BLaER1 treated with 17β-estradiol and CSF1 and Interleukin-3, amounts not matched to agents 10 nM and 100 nM (cell line): ENCODE measurements at regions not wholly inside any gene's neighbourhood (a gene's known extent, or its start where the extent isn't known, plus 50 kb on each side); places are given as distances from the start of the nearest gene placed in this dataset.

ENCODE experiments used
- H3K27ac ChIP-seq, 11 experiments: shearing (Covaris generic); formaldehyde crosslinking; 2 replicates each; pipeline ENCODE4 v1.8.1; 2022
- H3K27me3 ChIP-seq, 11 experiments: shearing (Covaris generic); formaldehyde crosslinking; 2 replicates each; pipeline ENCODE4 v1.8.1; 2022
- H3K36me3 ChIP-seq, 11 experiments: shearing (Covaris generic); formaldehyde crosslinking; 2 replicates each; pipeline ENCODE4 v1.8.1; 2022
- H3K4me1 ChIP-seq, 10 experiments: shearing (Covaris generic); formaldehyde crosslinking; 2 replicates each; pipeline ENCODE4 v1.8.1; 2022
- H3K4me2 ChIP-seq, 11 experiments: shearing (Covaris generic); formaldehyde crosslinking; 2 replicates each; pipeline ENCODE4 v1.8.1; 2022
- H3K4me3 ChIP-seq, 10 experiments: shearing (Covaris generic); formaldehyde crosslinking; 2 replicates each; pipeline ENCODE4 v1.8.1; 2022
- H3K9ac ChIP-seq, 11 experiments: shearing (Covaris generic); formaldehyde crosslinking; 2 replicates each; pipeline ENCODE4 v1.8.1; 2022
- H3K9me3 ChIP-seq, 11 experiments: shearing (Covaris generic); formaldehyde crosslinking; replicated peaks in 1 of 11; 2 replicates each; pipeline ENCODE4 v1.8.1; 2022
- H4K20me1 ChIP-seq, 11 experiments: shearing (Covaris generic); formaldehyde crosslinking; 2 replicates each; pipeline ENCODE4 v1.8.1; 2022
- Cebpa-rat ChIP-seq, 11 experiments: shearing (Covaris generic); IDR thresholded peaks; 2 replicates each; pipeline ENCODE4 v1.8.1; 2022

DNA sequence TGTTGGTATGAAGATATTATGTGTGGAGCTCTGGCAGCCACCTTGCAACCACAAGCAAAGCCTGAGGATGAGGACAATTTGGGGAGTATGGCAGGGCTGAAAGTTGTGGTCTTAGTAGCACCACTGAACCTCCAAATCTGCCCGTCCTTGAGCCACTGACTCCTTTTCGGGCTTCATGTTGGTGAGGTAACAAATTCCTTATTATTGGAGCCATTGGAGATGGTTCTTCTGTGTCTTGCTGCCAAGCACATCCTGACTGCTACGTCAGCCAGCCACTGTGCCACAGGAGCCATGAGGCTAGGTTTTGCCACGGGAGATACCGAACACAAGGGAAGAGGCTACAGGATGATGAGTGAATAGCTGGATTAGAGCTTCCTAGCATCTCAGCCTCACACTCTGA, 201.6 kb downstream of the BMP7 start:
- Histone ChIP-seq H3K9ac (no peak overlapping the region), H4K20me1 (no peaks in the 10 kb centered on the region), H3K36me3 (no peaks in the 10 kb centered on the region), H3K27ac (no peak overlapping the region), H3K4me2 (no peak overlapping the region), H3K4me3 (no peak overlapping the region), H3K9me3 (no peaks in the 10 kb centered on the region), H3K27me3 (peaks cover 0 to 6% (median 0%) of the 10 kb centered on the region in 11 experiments; a peak in 5 of 22 replicates), H3K4me1 (peaks cover 0 to 4% (median 0%) of the 10 kb centered on the region in 10 experiments; a peak in 2 of 20 replicates)
- TF ChIP-seq Cebpa-rat (IDR thresholded peaks at IDR 0.05) = no peak

DNA sequence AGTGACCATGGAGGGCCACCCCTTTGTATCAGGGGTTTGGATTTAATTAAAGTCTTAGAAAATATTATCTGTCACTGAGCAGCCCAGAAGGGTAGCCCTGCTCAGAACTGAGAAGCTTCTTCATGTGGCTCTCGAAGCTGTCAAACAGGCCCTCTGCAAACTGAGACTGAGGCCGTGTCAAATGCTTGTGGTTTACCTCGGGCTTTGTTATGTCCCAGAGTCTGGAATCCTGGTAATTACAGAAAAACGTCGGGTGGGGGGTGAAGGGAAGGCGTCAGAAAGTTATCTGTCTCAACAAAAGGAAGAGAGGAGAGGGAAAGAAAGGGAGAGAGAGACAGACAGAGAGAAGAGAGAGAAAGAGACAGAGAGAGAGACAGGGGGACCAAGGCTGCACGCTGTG, 200.8 kb downstream of the BMP7 start:
- Histone ChIP-seq H3K4me3 (no peak overlapping the region), H3K4me1 (peaks cover 0 to 4% (median 0%) of the 10 kb centered on the region in 10 experiments; a peak in 1 of 20 replicates), H3K9me3 (no peaks in the 10 kb centered on the region), H3K4me2 (no peak overlapping the region), H3K9ac (no peak overlapping the region), H3K36me3 (no peaks in the 10 kb centered on the region), H3K27ac (no peak overlapping the region), H4K20me1 (no peaks in the 10 kb centered on the region), H3K27me3 (peaks cover 2 to 10% (median 6%) of the 10 kb centered on the region in 11 experiments; a peak in 21 of 22 replicates)
- TF ChIP-seq Cebpa-rat (IDR thresholded peaks at IDR 0.05) = no peak

DNA sequence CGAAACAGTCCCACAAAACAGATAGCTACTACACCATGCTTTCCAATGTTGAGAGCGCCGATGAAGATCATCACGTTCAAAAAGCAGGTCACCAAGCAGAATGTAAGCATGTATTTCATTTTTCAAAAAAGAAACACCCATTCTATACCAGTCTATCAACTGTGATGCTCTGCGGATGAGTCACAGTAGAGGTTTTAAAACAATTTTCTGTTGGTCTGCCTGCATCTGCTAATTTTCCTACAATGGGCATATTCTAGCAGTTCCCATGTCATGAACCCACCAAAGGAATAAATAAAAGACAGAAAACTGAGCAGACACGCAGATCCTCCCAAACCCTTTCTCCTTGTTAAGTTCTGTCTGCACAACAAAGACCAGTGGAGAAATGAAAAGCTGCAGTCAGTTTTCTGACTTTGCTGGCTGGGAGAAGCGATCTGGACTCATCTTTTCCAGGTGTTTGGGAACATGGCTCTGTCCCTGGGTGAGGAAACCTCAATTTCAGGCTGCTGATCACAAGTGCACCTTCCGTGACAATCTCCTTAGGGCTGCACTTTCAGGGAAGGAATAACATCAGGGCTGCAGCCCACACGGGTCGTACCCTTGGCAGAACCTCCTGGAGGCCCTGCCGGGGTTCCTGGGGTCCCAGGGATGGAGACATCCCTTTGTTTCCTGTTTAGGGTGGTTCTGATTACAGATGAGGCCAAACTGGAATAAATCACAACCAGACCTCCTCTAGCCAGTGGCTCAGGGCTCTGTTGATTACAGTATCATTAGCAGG, 200.1 kb downstream of the BMP7 start:
- Histone ChIP-seq H3K4me3 (no peak overlapping the region), H3K9me3 (no peaks in the 10 kb centered on the region), H3K27ac (no peak overlapping the region), H4K20me1 (no peaks in the 10 kb centered on the region), H3K4me1 (0 out of 20 replicates have a peak, but pooled peaks cover 0 to 4% (median 0%) of the 10 kb centered on the region in 10 experiments), H3K27me3 (peaks cover 8 to 17% (median 13%) of the 10 kb centered on the region in 11 experiments), H3K9ac (no peak overlapping the region), H3K36me3 (no peaks in the 10 kb centered on the region), H3K4me2 (no peak overlapping the region)
- no peak for TF ChIP-seq Cebpa-rat (IDR thresholded peaks at IDR 0.05)

GRCh38 chr20:57069442-57069841, 197.0 kb downstream of the BMP7 start:
- TF ChIP-seq Cebpa-rat (IDR thresholded peaks at IDR 0.05) = no peak
- H3K27ac ChIP-seq = no peak overlapping the region
- H3K4me2 ChIP-seq = no peak overlapping the region
- H3K36me3 ChIP-seq = no peaks in the 10 kb centered on the region
- H3K9me3 ChIP-seq = no peaks in the 10 kb centered on the region
- no peak overlapping the region for H3K4me3 ChIP-seq
- 0 out of 20 replicates have a peak, but pooled peaks cover 0 to 4% (median 0%) of the 10 kb centered on the region in 10 experiments for H3K4me1 ChIP-seq
- H4K20me1 ChIP-seq = no peaks in the 10 kb centered on the region; a peak in 1 of 22 replicates
- peaks cover 20 to 34% (median 25%) of the 10 kb centered on the region in 11 experiments for H3K27me3 ChIP-seq
- H3K9ac ChIP-seq = no peak overlapping the region

GRCh38 chr20:57070296-57070695, 196.1 kb downstream of the BMP7 start:
- Histone ChIP-seq H3K27me3 (peaks cover 20 to 34% (median 25%) of the 10 kb centered on the region in 11 experiments), H3K9me3 (peaks cover 0 to 6% (median 0%) of the 10 kb centered on the region in 11 experiments; a peak in 4 of 22 replicates), H3K36me3 (no peaks in the 10 kb centered on the region)

DNA sequence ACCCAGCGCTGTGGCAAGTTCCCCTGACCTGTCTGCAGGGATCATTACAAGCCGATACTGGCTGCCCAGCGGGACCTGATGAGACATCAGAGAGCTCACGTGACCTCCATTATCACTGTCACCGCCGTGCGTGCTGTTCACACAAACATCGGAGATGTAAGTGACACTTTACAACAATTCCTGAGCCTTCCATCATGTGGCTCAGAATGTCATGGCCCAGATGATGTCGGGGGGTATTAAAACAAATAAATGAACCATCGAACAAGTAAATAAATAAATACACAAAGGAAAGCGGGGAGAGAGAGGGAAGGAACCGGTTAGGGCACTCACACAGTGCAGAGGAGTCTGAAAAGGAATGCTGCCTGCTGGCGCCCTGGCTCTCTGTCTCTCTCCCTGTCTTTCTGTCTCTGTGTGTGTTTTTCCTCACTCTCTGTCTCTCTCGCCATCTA, 195.1 kb downstream of the BMP7 start:
- Histone ChIP-seq H4K20me1 (no peaks in the 10 kb centered on the region; a peak in 1 of 22 replicates), H3K9me3 (peaks cover 5 to 16% (median 9%) of the 10 kb centered on the region in 11 experiments; a peak in 16 of 22 replicates), H3K36me3 (no peaks in the 10 kb centered on the region), H3K27ac (no peak overlapping the region), H3K4me3 (no peak overlapping the region), H3K27me3 (peaks cover 20 to 34% (median 25%) of the 10 kb centered on the region in 11 experiments), H3K4me2 (no peak overlapping the region), H3K9ac (no peak overlapping the region), H3K4me1 (0 out of 20 replicates have a peak, but pooled peaks cover 0 to 4% (median 0%) of the 10 kb centered on the region in 10 experiments)
- TF ChIP-seq Cebpa-rat (IDR thresholded peaks at IDR 0.05) = no peak

More at GRCh38 chr20:57070296-57070695, 196.1 kb downstream of the BMP7 start:
- 0 out of 20 replicates have a peak, but pooled peaks cover 0 to 4% (median 0%) of the 10 kb centered on the region in 10 experiments for H3K4me1 ChIP-seq
- no peaks in the 10 kb centered on the region; a peak in 1 of 22 replicates for H4K20me1 ChIP-seq
- no peak for TF ChIP-seq Cebpa-rat (IDR thresholded peaks at IDR 0.05)
- no peak overlapping the region for H3K27ac ChIP-seq
- H3K4me2 ChIP-seq = no peak overlapping the region
- H3K4me3 ChIP-seq = no peak overlapping the region
- H3K9ac ChIP-seq = no peak overlapping the region

- no peak for TF ChIP-seq Cebpa-rat (IDR thresholded peaks at IDR 0.05)
- H3K27me3 ChIP-seq = peaks cover 20 to 34% (median 25%) of the 10 kb centered on the region in 11 experiments
- no peaks in the 10 kb centered on the region; a peak in 1 of 22 replicates for H4K20me1 ChIP-seq
- H3K9me3 ChIP-seq = peaks cover 7 to 24% (median 16%) of the 10 kb centered on the region in 11 experiments; a peak in 18 of 22 replicates
- H3K4me1 ChIP-seq = 0 out of 20 replicates have a peak, but pooled peaks cover 0 to under 1% (median 0%) of the 10 kb centered on the region in 10 experiments
- no peak overlapping the region for H3K4me3 ChIP-seq
- no peak overlapping the region for H3K4me2 ChIP-seq
- H3K9ac ChIP-seq = no peak overlapping the region
- no peak overlapping the region for H3K27ac ChIP-seq
- H3K36me3 ChIP-seq = no peaks in the 10 kb centered on the region
Observed at GRCh38 chr20:57071954-57072583, 194.4 kb downstream of the BMP7 start.

- H3K4me3 ChIP-seq = no peak overlapping the region
- no peak for TF ChIP-seq Cebpa-rat (IDR thresholded peaks at IDR 0.05)
- peaks cover 21 to 37% (median 29%) of the 10 kb centered on the region in 11 experiments for H3K9me3 ChIP-seq
- no peaks in the 10 kb centered on the region for H3K4me1 ChIP-seq
- H3K27me3 ChIP-seq = peaks cover 20 to 34% (median 25%) of the 10 kb centered on the region in 11 experiments
- H3K9ac ChIP-seq = no peak overlapping the region
- no peaks in the 10 kb centered on the region; a peak in 1 of 22 replicates for H4K20me1 ChIP-seq
- H3K36me3 ChIP-seq = no peaks in the 10 kb centered on the region
- no peak overlapping the region for H3K4me2 ChIP-seq
- no peak overlapping the region for H3K27ac ChIP-seq
Observed at GRCh38 chr20:57073402-57073801, 193.0 kb downstream of the BMP7 start.

DNA sequence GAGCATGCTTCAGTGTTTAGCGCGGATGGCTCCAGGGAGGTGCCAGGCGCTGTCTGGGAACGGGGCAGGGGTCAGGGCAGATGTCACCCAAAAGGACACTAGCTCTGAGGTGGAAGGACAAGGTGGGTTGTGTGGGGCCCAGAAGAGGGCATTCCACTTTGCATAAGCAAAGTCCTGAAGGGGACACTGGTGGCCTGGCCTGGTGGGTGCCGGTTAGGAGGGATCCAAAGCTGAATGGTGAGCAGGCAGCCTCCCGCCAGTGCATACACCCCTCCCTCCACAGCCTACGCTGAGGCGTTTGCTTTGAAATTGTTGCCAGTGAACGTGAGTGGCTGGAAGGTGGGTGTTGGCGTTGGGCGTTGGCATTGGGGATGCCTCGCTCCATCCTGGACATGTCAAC, 192.1 kb downstream of the BMP7 start:
- Histone ChIP-seq H3K4me3 (no peak overlapping the region), H3K4me1 (no peaks in the 10 kb centered on the region), H3K27ac (no peak overlapping the region), H3K4me2 (no peak overlapping the region), H3K27me3 (peaks cover 20 to 34% (median 25%) of the 10 kb centered on the region in 11 experiments), H4K20me1 (no peaks in the 10 kb centered on the region; a peak in 1 of 22 replicates), H3K9ac (no peak overlapping the region), H3K36me3 (no peaks in the 10 kb centered on the region), H3K9me3 (peaks cover 30 to 47% (median 39%) of the 10 kb centered on the region in 11 experiments)
- no peak for TF ChIP-seq Cebpa-rat (IDR thresholded peaks at IDR 0.05)
